C4-2B (cell line): ENCODE measurements at regions not wholly inside any gene's neighbourhood (a gene's known extent, or its start where the extent isn't known, plus 50 kb on each side); places are given as distances from the start of the nearest gene placed in this dataset.
"Not testable (repeated sequence)": the region's sequence is repeated elsewhere in the genome, so short reads cannot be mapped to it uniquely, and the experiment has no call there.

Source experiments
- H3K27ac ChIP-seq: fragments of 450-650 bp; 2 replicates; pipeline ENCODE4 v1.5.1; 2017
- CTCF ChIP-seq: fragments of 450-650 bp; conservative IDR thresholded peaks from 2 replicates; pipeline ENCODE4 v1.5.1; 2017; ENCODE audit warnings: mild to moderate bottlenecking
- ZFX ChIP-seq: fragments of 450-650 bp; IDR thresholded peaks from 2 replicates; pipeline ENCODE4 v1.6.1; 2017

GRCh38 chr10:65234261-65234660 lies 1691.6 kb upstream of the LRRTM3 start:
- TF ChIP-seq ZFX (no peak), CTCF (no peak)
- no peak overlapping the region for H3K27ac ChIP-seq

- TF ChIP-seq CTCF (no peak), ZFX (no peak)
These were observed 1690.6 kb upstream of the LRRTM3 start for GRCh38 chr10:65235266-65235665.

GRCh38 chr10:65235846-65236245 lies 1690.0 kb upstream of the LRRTM3 start:
- TF ChIP-seq ZFX (no peak), CTCF (no peak)
- H3K27ac ChIP-seq, result no peak overlapping the region

More at GRCh38 chr10:65235266-65235665, 1690.6 kb upstream of the LRRTM3 start:
- no peak overlapping the region for H3K27ac ChIP-seq

- TF ChIP-seq CTCF (no peak), ZFX (no peak)
- no peak overlapping the region for H3K27ac ChIP-seq
These were observed 1660.3 kb upstream of the LRRTM3 start for GRCh38 chr10:65265451-65265954.

- H3K27ac ChIP-seq, result not testable (repeated sequence)
These were observed 1656.3 kb upstream of the LRRTM3 start for GRCh38 chr10:65269551-65269950.

- TF ChIP-seq ZFX (no peak), CTCF (no peak)
- no peak overlapping the region for H3K27ac ChIP-seq
These were observed 1654.9 kb upstream of the LRRTM3 start for GRCh38 chr10:65270969-65271368.

- no peak overlapping the region for H3K27ac ChIP-seq
- TF ChIP-seq ZFX (no peak), CTCF (no peak)
These were observed 1652.7 kb upstream of the LRRTM3 start for GRCh38 chr10:65273115-65273514.

GRCh38 chr10:65275296-65275695 lies 1650.5 kb upstream of the LRRTM3 start:
- TF ChIP-seq CTCF (no peak), ZFX (no peak)
- no peak overlapping the region for H3K27ac ChIP-seq
